Neural cell (in vitro differentiated cells): ENCODE measurements at regions not wholly inside any gene's neighbourhood (a gene's known extent, or its start where the extent isn't known, plus 50 kb on each side); places are given as distances from the start of the nearest gene placed in this dataset.
"Not testable (repeated sequence)": the region's sequence is repeated elsewhere in the genome, so short reads cannot be mapped to it uniquely, and the experiment has no call there.

Experiments
- H2AFZ ChIP-seq: fragments of 200-600, 300-800 bp; sonication (generic), shearing (Covaris generic); 2 replicates; pipeline ENCODE4 v1.6.0; 2014; ENCODE audit warnings: low read depth, mild to moderate bottlenecking, antibody characterized with exemption, low read length, moderate library complexity
- H3F3A ChIP-seq: fragments of 200-600 bp; shearing (Covaris generic); 2 replicates; pipeline ENCODE4 v1.6.1; 2016; ENCODE audit warnings: mild to moderate bottlenecking, moderate library complexity, mixed read lengths, antibody characterized with exemption, low read length; ENCODE audit not compliant: insufficient read depth, poor library complexity, severe bottlenecking
- H3K27ac ChIP-seq: fragments of 200-600, 300-800 bp; sonication (generic), shearing (Covaris generic); 2 replicates; pipeline ENCODE4 v1.5.1; 2014; ENCODE audit warnings: mild to moderate bottlenecking, low read length, moderate library complexity
- H3K27me3 ChIP-seq: fragments of 300-800, 200-600 bp; sonication (generic), shearing (Covaris generic); 2 replicates; pipeline ENCODE4 v1.6.0; 2014; ENCODE audit warnings: mild to moderate bottlenecking, low read depth, low read length, moderate library complexity; ENCODE audit not compliant: insufficient read depth
- H3K36me3 ChIP-seq: fragments of 300-800, 200-600 bp; sonication (generic), shearing (Covaris generic); 2 replicates; pipeline ENCODE4 v1.5.1; 2014; ENCODE audit warnings: mild to moderate bottlenecking, antibody characterized with exemption, low read length, moderate library complexity; ENCODE audit not compliant: insufficient read depth
- H3K4me2 ChIP-seq: fragments of 300-800, 200-600 bp; sonication (generic), shearing (Covaris generic); 2 replicates; pipeline ENCODE4 v1.6.0; 2014; ENCODE audit warnings: mild to moderate bottlenecking, low read length
- H3K4me3 ChIP-seq: fragments of 300-800, 200-600 bp; sonication (generic), shearing (Covaris generic); 2 replicates; pipeline ENCODE4 v1.5.1; 2014; ENCODE audit warnings: mild to moderate bottlenecking, low read length, moderate library complexity
- H3K79me2 ChIP-seq: fragments of 200-600 bp; shearing (Covaris generic); replicated peaks from 2 replicates; pipeline ENCODE4 v1.6.0; 2014; ENCODE audit warnings: mild to moderate bottlenecking, low read length, moderate library complexity; ENCODE audit not compliant: insufficient read depth
- H3K9ac ChIP-seq: fragments of 300-800, 200-600 bp; sonication (generic), shearing (Covaris generic); 2 replicates; pipeline ENCODE4 v1.6.1; 2016; ENCODE audit warnings: mild to moderate bottlenecking, low read length, mixed read lengths
- H3K9me2 ChIP-seq: fragments of 200-600 bp; shearing (Covaris generic); 2 replicates; pipeline ENCODE4 v1.6.1; 2016; ENCODE audit warnings: mild to moderate bottlenecking, low read length, mixed read lengths; ENCODE audit not compliant: insufficient read depth
- H3K9me3 ChIP-seq: fragments of 200-600, 300-800 bp; sonication (generic), shearing (Covaris generic); 2 replicates; pipeline ENCODE4 v1.6.1; 2016; ENCODE audit warnings: mild to moderate bottlenecking, mixed run types, low read length, moderate library complexity, mixed read lengths
- H4K20me1 ChIP-seq: fragments of 200-600 bp; shearing (Covaris generic); 2 replicates; pipeline ENCODE4 v1.6.1; 2016; ENCODE audit warnings: mild to moderate bottlenecking, mixed run types; ENCODE audit not compliant: insufficient read depth
- CTCF ChIP-seq: fragments of 450-650 bp; IDR thresholded peaks from 2 replicates; pipeline ENCODE4 v1.5.1; 2014; ENCODE audit warnings: antibody characterized with exemption, mild to moderate bottlenecking, moderate library complexity; ENCODE audit not compliant: poor library complexity, severe bottlenecking
- EP300 ChIP-seq: fragments of 450-650 bp; conservative IDR thresholded peaks from 2 replicates; pipeline ENCODE4 v1.6.1; 2014; ENCODE audit warnings: antibody characterized with exemption, mild to moderate bottlenecking, moderate library complexity; ENCODE audit not compliant: poor library complexity, severe bottlenecking
- EZH2 ChIP-seq: fragments of 200-600, 300-800 bp; shearing (Covaris generic), sonication (generic); IDR thresholded peaks from 2 replicates; pipeline ENCODE4 v1.6.1; 2014; ENCODE audit warnings: antibody characterized with exemption, low read length, borderline replicate concordance, mild to moderate bottlenecking; ENCODE audit not compliant: insufficient read depth, poor library complexity, severe bottlenecking
- MXI1 ChIP-seq: fragments of 450-650 bp; conservative IDR thresholded peaks from 2 replicates; pipeline ENCODE4 v1.6.1; 2014; ENCODE audit warnings: antibody characterized with exemption, mild to moderate bottlenecking; ENCODE audit not compliant: poor library complexity, severe bottlenecking
- POLR2AphosphoS5 ChIP-seq: IDR thresholded peaks from 2 replicates; pipeline ENCODE4 v1.6.1; 2012
- RAD21 ChIP-seq: fragments of 450-650 bp; conservative IDR thresholded peaks from 2 replicates; pipeline ENCODE4 v1.6.1; 2014; ENCODE audit warnings: antibody characterized with exemption, mild to moderate bottlenecking, moderate library complexity
- REST ChIP-seq: IDR thresholded peaks from 2 replicates; pipeline ENCODE4 v1.6.1; 2012; ENCODE audit warnings: borderline replicate concordance
- TAF1 ChIP-seq: IDR thresholded peaks from 2 replicates; pipeline ENCODE4 v1.6.1; 2012; ENCODE audit warnings: low read depth

GRCh38 chr12:34109390-34109789, 87.1 kb downstream of the ALG10 start (continued):
- TF ChIP-seq MXI1: no peak
- no peak for TF ChIP-seq TAF1

DNA sequence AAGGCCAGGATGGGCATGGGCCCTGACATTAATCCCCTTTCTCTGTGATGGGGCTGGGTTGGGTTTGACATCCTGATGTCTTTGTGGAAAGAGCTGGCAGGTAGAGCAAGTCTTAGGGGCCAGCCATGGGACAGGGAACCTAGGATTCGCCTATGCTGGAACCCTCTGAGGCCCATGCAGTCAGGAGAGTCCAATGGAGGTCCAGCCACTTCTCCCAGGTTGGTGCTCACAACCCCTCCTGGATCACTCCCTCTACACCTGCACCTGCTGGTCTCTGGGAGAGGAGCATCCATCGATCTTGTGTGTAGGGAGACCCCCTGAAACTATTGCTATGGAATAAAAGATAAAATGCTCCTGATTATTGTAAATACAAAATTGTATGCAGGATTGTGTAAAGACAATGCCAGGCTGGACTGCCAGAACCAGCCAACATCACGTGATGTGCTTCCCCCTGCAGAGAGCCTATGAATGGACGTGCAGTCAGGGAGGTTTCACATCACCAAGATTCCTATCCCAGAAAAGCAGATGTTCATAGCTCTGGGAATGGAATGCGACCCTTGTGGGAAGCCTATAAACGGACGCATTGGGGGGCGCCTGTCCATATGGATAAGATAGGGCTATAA, 87.7 kb downstream of the ALG10 start:
- H3K79me2 ChIP-seq, H3K4me3 ChIP-seq, H3K9ac ChIP-seq, H3K9me2 ChIP-seq, H3K27ac ChIP-seq, H3F3A ChIP-seq, H3K27me3 ChIP-seq, H2AFZ ChIP-seq, H4K20me1 ChIP-seq, H3K9me3 ChIP-seq, H3K36me3 ChIP-seq, H3K4me2 ChIP-seq: not testable (repeated sequence)

DNA sequence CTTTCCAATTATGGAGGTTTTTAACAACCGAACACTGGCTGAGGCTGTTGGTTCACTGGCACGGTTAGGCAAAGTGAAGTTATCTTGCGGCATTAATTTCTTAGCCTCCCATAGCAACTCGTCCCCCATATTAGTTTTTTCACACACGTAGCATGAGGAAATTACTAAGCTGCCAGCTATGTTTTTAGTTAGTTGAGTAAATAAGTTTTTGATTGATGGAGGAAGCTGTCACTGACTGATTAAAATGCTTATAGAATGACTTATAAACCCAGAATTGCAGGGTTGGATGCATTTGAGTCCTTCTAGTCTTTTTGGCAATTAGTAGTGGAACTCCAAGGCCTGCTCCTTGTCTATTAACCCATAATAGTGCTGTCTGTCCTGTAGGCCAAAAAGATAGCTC, 97.1 kb downstream of the ALG10 start:
- peaks cover 4% of the 10 kb centered on the region for H3K9me3 ChIP-seq
- H3F3A ChIP-seq: no peaks in the 10 kb centered on the region
- no peak overlapping the region for H2AFZ ChIP-seq
- H3K4me3 ChIP-seq: no peak overlapping the region
- H3K27ac ChIP-seq: no peak overlapping the region
- no peak overlapping the region for H3K9ac ChIP-seq
- H3K36me3 ChIP-seq: no peaks in the 10 kb centered on the region
- H3K4me2 ChIP-seq: no peak overlapping the region
- TF ChIP-seq RAD21 (no peak), EZH2 (no peak), CTCF (no peak), EP300 (no peak), POLR2AphosphoS5 (no peak), REST (no peak), MXI1 (no peak), TAF1 (no peak)
- H3K27me3 ChIP-seq: no peaks in the 10 kb centered on the region
- H4K20me1 ChIP-seq: no peaks in the 10 kb centered on the region
- no peaks in the 10 kb centered on the region for H3K79me2 ChIP-seq
- H3K9me2 ChIP-seq: no peaks in the 10 kb centered on the region
